Muscle layer of colon (tissue), 2 donors: ENCODE measurements at regions not wholly inside any gene's neighbourhood (a gene's known extent, or its start where the extent isn't known, plus 50 kb on each side); places are given as distances from the start of the nearest gene placed in this dataset.

ENCODE experiments used
- H3K27ac ChIP-seq: one replicate; pipeline ENCODE4 v1.7.0; 2013; ENCODE audit warnings: low read depth, mild to moderate bottlenecking, low read length, moderate library complexity
- H3K27me3 ChIP-seq, 2 donors: one replicate each; pipeline ENCODE4 v1.7.0; 2013; ENCODE audit warnings: low read length in 2 of 2, mild to moderate bottlenecking in 2 of 2; ENCODE audit not compliant: insufficient read depth in 2 of 2, control insufficient read depth in 1 of 2
- H3K36me3 ChIP-seq: one replicate; pipeline ENCODE4 v1.7.0; 2013; ENCODE audit warnings: mild to moderate bottlenecking, low read length; ENCODE audit not compliant: insufficient read depth
- H3K4me1 ChIP-seq: one replicate; pipeline ENCODE4 v1.7.0; 2013; ENCODE audit warnings: mild to moderate bottlenecking, low read length; ENCODE audit not compliant: insufficient read depth
- H3K4me3 ChIP-seq, 2 donors: one replicate each; pipeline ENCODE4 v1.7.0; 2013; ENCODE audit warnings: low read length in 2 of 2, low read depth in 1 of 2, mild to moderate bottlenecking in 1 of 2, moderate library complexity in 1 of 2
- H3K9ac ChIP-seq: one replicate; pipeline ENCODE4 v1.7.0; 2013; ENCODE audit warnings: low read length
- H3K9me3 ChIP-seq: one replicate; pipeline ENCODE4 v1.7.0; 2013; ENCODE audit warnings: mild to moderate bottlenecking, low read length
- donor health status: abdominal sarcoma.
- donor health status: Adenocarcinoma of cecum.

DNA sequence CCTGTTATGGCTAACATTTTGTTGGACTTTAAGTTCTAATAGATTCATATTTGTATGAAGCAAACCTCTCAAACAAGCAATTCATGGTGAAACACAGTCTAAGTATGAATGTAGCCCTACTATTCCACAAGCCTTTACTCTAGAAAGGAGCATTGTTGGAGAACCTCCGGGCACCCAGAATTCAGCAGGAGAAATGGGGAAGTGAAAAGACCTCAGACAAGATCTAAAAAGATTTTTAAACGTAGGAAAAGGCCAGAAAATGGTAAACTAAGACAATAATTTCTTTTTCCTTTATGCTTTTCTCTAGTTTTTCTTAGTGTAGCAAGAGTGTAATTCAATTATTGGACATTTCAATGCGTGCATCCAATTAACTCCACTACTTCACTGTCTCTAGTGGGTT, 426.4 kb downstream of the INSC start:
- no peak overlapping the region for H3K4me3 ChIP-seq
- H3K27ac ChIP-seq, result no peak overlapping the region
- H3K36me3 ChIP-seq, result no peaks in the 10 kb centered on the region
- H3K9me3 ChIP-seq, result no peaks in the 10 kb centered on the region
- H3K9ac ChIP-seq, result no peak overlapping the region
- no peaks in the 10 kb centered on the region for H3K4me1 ChIP-seq
- no peaks in the 10 kb centered on the region for H3K27me3 ChIP-seq

DNA sequence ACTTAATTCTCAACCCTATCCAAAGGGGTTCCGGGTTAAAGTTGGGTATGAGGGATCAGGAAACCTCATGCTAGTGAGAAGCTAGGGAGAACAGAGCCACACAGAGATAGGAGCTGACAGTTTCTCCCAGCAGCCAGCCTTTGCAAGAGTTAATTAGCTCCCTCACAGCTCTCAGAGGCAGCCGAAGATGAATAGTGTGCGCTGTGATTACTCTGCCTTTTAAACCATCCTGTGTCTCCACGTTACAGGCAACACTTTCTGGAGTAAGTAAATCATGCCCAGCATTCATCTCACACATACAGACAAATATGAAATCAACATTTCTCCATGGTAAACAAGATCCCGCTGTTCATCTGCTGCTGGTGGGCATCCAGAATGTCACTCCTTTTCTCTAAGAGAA, 429.6 kb downstream of the INSC start:
- H3K4me3 ChIP-seq, result no peak overlapping the region
- H3K9ac ChIP-seq, result no peak overlapping the region
- no peak overlapping the region for H3K27ac ChIP-seq
- H3K9me3 ChIP-seq, result no peaks in the 10 kb centered on the region
- no peaks in the 10 kb centered on the region for H3K36me3 ChIP-seq
- no peaks in the 10 kb centered on the region for H3K4me1 ChIP-seq
- no peaks in the 10 kb centered on the region for H3K27me3 ChIP-seq

GRCh38 chr11:15547685-15548084, 433.0 kb downstream of the INSC start:
- no peaks in the 10 kb centered on the region for H3K36me3 ChIP-seq
- H3K4me3 ChIP-seq, result no peak overlapping the region
- H3K4me1 ChIP-seq, result no peaks in the 10 kb centered on the region
- no peak overlapping the region for H3K27ac ChIP-seq
- H3K9ac ChIP-seq, result no peak overlapping the region
- no peaks in the 10 kb centered on the region for H3K9me3 ChIP-seq
- H3K27me3 ChIP-seq, result no peaks in the 10 kb centered on the region

GRCh38 chr11:15551901-15552851, 437.5 kb downstream of the INSC start:
- H3K27ac ChIP-seq, result no peak overlapping the region

DNA sequence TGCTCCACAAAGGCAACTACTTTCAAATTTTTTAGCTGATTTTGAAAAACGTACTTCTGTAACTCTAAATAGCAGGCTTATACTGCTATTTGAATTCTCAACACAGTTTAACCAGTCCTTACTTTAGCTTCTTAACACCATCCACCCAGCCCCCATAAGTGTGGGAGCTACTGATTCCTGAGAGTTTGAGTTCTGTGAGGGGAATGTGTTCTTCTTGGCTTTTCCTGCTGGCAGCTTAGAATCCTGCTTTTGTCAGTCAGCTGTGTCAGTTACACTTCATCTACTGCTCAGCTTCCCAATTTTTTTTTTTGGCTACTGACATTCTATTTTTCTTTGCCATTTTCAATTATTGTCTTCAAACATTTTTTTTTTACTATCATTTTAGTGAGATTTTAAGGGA, 440.4 kb downstream of the INSC start:
- H3K27ac ChIP-seq, result no peak overlapping the region
- H3K27me3 ChIP-seq, result no peaks in the 10 kb centered on the region
- no peaks in the 10 kb centered on the region for H3K36me3 ChIP-seq
- no peaks in the 10 kb centered on the region for H3K4me1 ChIP-seq
- no peak overlapping the region for H3K4me3 ChIP-seq
- no peak overlapping the region for H3K9ac ChIP-seq
- H3K9me3 ChIP-seq, result no peaks in the 10 kb centered on the region

More at GRCh38 chr11:15551901-15552851, 437.5 kb downstream of the INSC start:
- Histone ChIP-seq H3K4me1 (no peaks in the 10 kb centered on the region), H3K9ac (no peak overlapping the region), H3K27me3 (no peaks in the 10 kb centered on the region), H3K9me3 (no peaks in the 10 kb centered on the region), H3K36me3 (no peaks in the 10 kb centered on the region), H3K4me3 (no peak overlapping the region)

- H3K4me3 ChIP-seq, result no peak overlapping the region
- no peak overlapping the region for H3K27ac ChIP-seq
- no peaks in the 10 kb centered on the region for H3K9me3 ChIP-seq
- H3K4me1 ChIP-seq, result no peaks in the 10 kb centered on the region
- no peaks in the 10 kb centered on the region for H3K36me3 ChIP-seq
- no peak overlapping the region for H3K9ac ChIP-seq
- no peaks in the 10 kb centered on the region for H3K27me3 ChIP-seq
These were observed 442.9 kb downstream of the INSC start for GRCh38 chr11:15557457-15558230.

DNA sequence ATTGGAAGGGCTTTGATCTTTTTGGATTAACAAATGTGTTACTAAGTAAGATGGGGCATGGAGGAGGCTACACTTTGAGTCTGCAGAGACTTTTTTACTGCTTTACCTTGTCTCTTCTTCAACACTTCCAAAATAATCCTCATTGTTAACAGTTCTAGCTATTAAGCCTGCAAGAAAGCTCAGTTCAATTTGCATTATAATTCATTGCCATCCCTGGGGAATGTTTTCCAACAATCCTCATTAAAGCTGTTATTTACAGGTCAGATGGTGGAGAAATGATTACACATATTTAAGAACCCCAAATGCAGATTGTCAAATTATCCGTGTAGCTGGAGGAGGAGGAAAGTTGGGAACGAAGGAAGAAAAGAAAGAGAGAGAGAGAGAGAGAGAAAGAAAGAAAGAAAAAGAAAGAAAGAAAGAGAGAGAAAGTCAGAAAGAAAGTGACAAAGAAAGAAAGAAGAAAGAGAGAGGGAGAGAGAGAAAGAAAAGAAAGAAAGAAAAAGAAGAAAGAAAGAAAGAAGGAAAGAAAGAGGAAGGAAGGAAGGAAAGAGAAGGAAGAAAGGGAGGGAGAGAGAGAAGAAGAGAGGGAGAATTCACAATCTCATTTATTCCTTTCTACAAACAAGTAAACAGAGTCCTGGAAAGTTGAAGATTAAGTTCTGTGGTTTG, 443.9 kb downstream of the INSC start:
- Histone ChIP-seq H3K27ac (no peak overlapping the region), H3K4me3 (no peak overlapping the region), H3K4me1 (no peaks in the 10 kb centered on the region), H3K9me3 (no peaks in the 10 kb centered on the region), H3K36me3 (no peaks in the 10 kb centered on the region), H3K27me3 (no peaks in the 10 kb centered on the region), H3K9ac (no peak overlapping the region)

GRCh38 chr11:15560689-15561467, 446.2 kb downstream of the INSC start:
- H3K4me1 ChIP-seq, result no peaks in the 10 kb centered on the region
- H3K9ac ChIP-seq, result no peak overlapping the region

GRCh38 chr11:15562230-15562629, 447.5 kb downstream of the INSC start:
- no peak overlapping the region for H3K4me3 ChIP-seq
- H3K36me3 ChIP-seq, result no peaks in the 10 kb centered on the region
- no peaks in the 10 kb centered on the region for H3K9me3 ChIP-seq
- H3K9ac ChIP-seq, result no peak overlapping the region
- H3K4me1 ChIP-seq, result no peaks in the 10 kb centered on the region
- H3K27me3 ChIP-seq, result no peaks in the 10 kb centered on the region
- no peak overlapping the region for H3K27ac ChIP-seq

More at GRCh38 chr11:15560689-15561467, 446.2 kb downstream of the INSC start:
- Histone ChIP-seq H3K36me3 (no peaks in the 10 kb centered on the region), H3K27ac (no peak overlapping the region), H3K4me3 (no peak overlapping the region), H3K27me3 (no peaks in the 10 kb centered on the region), H3K9me3 (no peaks in the 10 kb centered on the region)

DNA sequence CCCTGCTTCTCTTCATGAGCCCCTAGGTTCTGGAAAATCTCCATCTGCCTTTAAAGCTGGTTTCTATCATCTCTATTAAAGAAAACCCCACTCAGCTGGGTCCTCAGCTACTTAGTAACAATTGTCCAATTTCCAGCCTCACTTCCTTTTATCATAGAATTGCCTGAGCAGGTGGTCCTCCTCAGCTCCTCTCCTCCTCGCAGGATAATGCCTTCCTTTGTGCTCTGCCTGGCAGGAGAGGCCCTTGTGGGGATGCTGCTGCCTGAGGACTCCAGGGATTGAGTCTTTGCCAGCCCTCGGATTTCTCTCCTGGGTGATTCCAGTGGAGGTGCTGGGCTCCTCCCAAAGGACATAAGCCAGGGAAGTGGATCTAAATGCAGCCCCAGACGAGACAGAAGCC, 448.3 kb downstream of the INSC start:
- H3K27me3 ChIP-seq, result no peaks in the 10 kb centered on the region
- H3K9me3 ChIP-seq, result no peaks in the 10 kb centered on the region
- no peak overlapping the region for H3K27ac ChIP-seq
- H3K36me3 ChIP-seq, result no peaks in the 10 kb centered on the region
- H3K4me1 ChIP-seq, result no peaks in the 10 kb centered on the region
- no peak overlapping the region for H3K9ac ChIP-seq
- H3K4me3 ChIP-seq, result no peak overlapping the region

DNA sequence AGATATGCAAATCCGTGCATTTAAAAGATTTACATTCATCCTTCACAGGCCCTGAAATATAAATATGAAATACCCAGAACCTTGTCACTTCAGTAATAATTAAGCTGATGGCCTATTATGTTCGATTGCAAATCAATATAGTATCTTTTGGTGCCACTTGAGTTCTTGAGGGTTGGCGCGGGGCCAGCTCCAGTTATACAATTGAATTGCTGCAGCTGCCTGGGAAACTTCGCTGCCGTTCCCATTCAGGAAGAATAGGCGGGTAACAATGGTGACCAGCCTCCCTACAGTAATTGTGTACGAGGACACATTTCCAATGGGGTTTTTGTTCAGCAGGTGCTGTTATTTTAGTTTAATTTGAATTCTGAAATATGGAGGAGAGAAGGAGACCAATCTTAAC, 451.2 kb downstream of the INSC start:
- no peak overlapping the region for H3K9ac ChIP-seq
- H3K4me3 ChIP-seq, result no peak overlapping the region
- no peak overlapping the region for H3K27ac ChIP-seq
- no peaks in the 10 kb centered on the region for H3K36me3 ChIP-seq
- H3K9me3 ChIP-seq, result no peaks in the 10 kb centered on the region
- H3K27me3 ChIP-seq, result no peaks in the 10 kb centered on the region
- no peaks in the 10 kb centered on the region for H3K4me1 ChIP-seq
